ENCODE measurements at regions not wholly inside any gene's neighbourhood (a gene's known extent, or its start where the extent isn't known, plus 50 kb on each side); places are given as distances from the start of the nearest gene placed in this dataset.

DNA sequence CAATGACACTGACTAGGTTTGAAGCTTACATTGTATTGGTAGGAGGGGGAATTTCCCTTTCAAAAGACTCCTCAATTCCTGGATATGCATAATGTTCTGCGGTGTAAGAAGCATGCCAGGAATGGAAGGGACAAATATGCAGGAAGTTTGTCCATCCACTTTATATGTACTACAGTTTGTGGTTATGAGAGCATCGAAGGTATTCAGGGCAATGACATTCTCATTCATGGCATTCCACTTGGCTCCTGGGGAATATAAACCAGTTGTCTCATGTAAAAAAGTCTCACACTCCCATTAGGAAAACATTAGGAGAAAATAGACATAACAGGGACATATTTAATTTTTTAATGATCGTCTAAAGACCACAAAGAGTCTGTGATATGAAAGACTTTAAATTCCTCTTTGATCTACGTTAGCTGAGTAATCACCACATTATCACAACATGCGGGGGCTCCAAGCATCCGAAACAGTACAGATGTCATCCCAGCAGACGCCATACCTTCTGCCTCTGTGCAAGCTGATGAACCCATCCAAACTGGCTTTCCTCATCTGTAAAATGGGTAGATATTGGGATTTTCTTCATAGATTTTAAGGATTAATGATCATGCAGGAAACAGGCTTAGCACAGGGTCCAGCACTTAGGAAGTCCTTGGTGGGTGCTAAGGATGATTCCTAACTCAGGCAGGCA, 675.3 kb downstream of the INHBA start:
- no peaks in the 10 kb centered on the region for H3K79me2 ChIP-seq (ENCODE audit: insufficient read depth, low read length)
- H3K27me3 ChIP-seq (ENCODE audit: insufficient read depth, low read length): no peaks in the 10 kb centered on the region
- H2BK120ac ChIP-seq (ENCODE audit: low read depth, low read length, poor library complexity, severe bottlenecking): no peak overlapping the region
- DNase-seq: no peak
- no peak overlapping the region for H2BK15ac ChIP-seq (ENCODE audit: low read depth, low read length)
- no peaks in the 10 kb centered on the region for H3K23me2 ChIP-seq (ENCODE audit: insufficient read length, low read depth, low read length, poor library complexity, severe bottlenecking)
- no peak overlapping the region for H2BK12ac ChIP-seq (ENCODE audit: insufficient read length, low read depth, low read length)
- H3K36me3 Mint-ChIP-seq (ENCODE audit: insufficient read depth in 1 of 3, low read depth in 3 of 3): no peaks in the 10 kb centered on the region
- H3K79me1 ChIP-seq (ENCODE audit: insufficient read depth, low read depth, low read length, poor library complexity, severe bottlenecking): no peaks in the 10 kb centered on the region
- no peak overlapping the region for H3K9ac ChIP-seq (ENCODE audit: extremely low read depth, insufficient read length, low read length)
- no peak overlapping the region for H3K4me2 ChIP-seq (ENCODE audit: insufficient read depth, insufficient read length, low read length)
- H3K4me3 Mint-ChIP-seq: no peak overlapping the region
- no peak overlapping the region for H2AK5ac ChIP-seq (ENCODE audit: insufficient read length, low read length)
- WGBS (ENCODE audit: extremely low coverage, insufficient read length, low lambda C conversion rate): no CpG with 5 or more reads among the region's 7 CpGs
- TF ChIP-seq, protein P1, sequence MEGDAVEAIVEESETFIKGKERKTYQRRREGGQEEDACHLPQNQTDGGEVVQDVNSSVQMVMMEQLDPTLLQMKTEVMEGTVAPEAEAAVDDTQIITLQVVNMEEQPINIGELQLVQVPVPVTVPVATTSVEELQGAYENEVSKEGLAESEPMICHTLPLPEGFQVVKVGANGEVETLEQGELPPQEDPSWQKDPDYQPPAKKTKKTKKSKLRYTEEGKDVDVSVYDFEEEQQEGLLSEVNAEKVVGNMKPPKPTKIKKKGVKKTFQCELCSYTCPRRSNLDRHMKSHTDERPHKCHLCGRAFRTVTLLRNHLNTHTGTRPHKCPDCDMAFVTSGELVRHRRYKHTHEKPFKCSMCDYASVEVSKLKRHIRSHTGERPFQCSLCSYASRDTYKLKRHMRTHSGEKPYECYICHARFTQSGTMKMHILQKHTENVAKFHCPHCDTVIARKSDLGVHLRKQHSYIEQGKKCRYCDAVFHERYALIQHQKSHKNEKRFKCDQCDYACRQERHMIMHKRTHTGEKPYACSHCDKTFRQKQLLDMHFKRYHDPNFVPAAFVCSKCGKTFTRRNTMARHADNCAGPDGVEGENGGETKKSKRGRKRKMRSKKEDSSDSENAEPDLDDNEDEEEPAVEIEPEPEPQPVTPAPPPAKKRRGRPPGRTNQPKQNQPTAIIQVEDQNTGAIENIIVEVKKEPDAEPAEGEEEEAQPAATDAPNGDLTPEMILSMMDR (conservative IDR thresholded peaks at IDR 0.05): no peak
- no peaks in the 10 kb centered on the region for H3K9me3 Mint-ChIP-seq
- no peaks in the 10 kb centered on the region for H3K27me3 Mint-ChIP-seq (ENCODE audit: low read depth)
- H3K27ac ChIP-seq (ENCODE audit: insufficient read length, low read depth, low read length): no peak overlapping the region
- H2BK5ac ChIP-seq (ENCODE audit: insufficient read length, low read length): no peak overlapping the region
- no peak overlapping the region for H2AFZ ChIP-seq (ENCODE audit: low read length)
- no peak overlapping the region for H3K27ac Mint-ChIP-seq
- H3K9me3 ChIP-seq (ENCODE audit: control insufficient read depth, low read depth, low read length): no peaks in the 10 kb centered on the region
- no peak overlapping the region for H4K8ac ChIP-seq (replicated peaks; ENCODE audit: insufficient read length, low read depth, low read length)
- no peak overlapping the region for H3K18ac ChIP-seq (ENCODE audit: insufficient read length, low read depth, low read length)
- no peak overlapping the region for H3K56ac ChIP-seq (ENCODE audit: insufficient read length, low read depth, low read length)
- no peaks in the 10 kb centered on the region for H3K4me1 ChIP-seq (ENCODE audit: insufficient read depth, low read length)
- H3K4ac ChIP-seq (ENCODE audit: low read depth, low read length): no peak overlapping the region
- no peak overlapping the region for H3K14ac ChIP-seq (ENCODE audit: insufficient read depth, low read length)
- H4K91ac ChIP-seq (ENCODE audit: insufficient read length, low read depth, low read length): no peak overlapping the region
- no peak overlapping the region for H3K23ac ChIP-seq (ENCODE audit: insufficient read length, low read depth, low read length)
- H3K4me1 Mint-ChIP-seq: no peaks in the 10 kb centered on the region
- H4K5ac ChIP-seq (ENCODE audit: insufficient read length, low read depth, low read length): no peak overlapping the region
- H4K20me1 ChIP-seq (ENCODE audit: control insufficient read depth, insufficient read depth, insufficient read length): no peaks in the 10 kb centered on the region
- H3T11ph ChIP-seq (ENCODE audit: low read length): no peak overlapping the region
- no peak overlapping the region for H2BK20ac ChIP-seq (ENCODE audit: low read depth, low read length, poor library complexity, severe bottlenecking)

Measured in H9 (cell line).